Urothelium cell line (cell line): ENCODE measurements at regions not wholly inside any gene's neighbourhood (a gene's known extent, or its start where the extent isn't known, plus 50 kb on each side); places are given as distances from the start of the nearest gene placed in this dataset.
"Not testable (repeated sequence)": the region's sequence is repeated elsewhere in the genome, so short reads cannot be mapped to it uniquely, and the experiment has no call there.

Experiments
- DNase-seq: peaks from one replicate; pipeline ENCODE4 v3.0.0; 2011; ENCODE audit warnings: low spot score, mixed read lengths
- FAIRE-seq: peaks from 2 replicates; lab custom pipeline; 2011; peaks lifted over from hg19 to GRCh38; lab: Jason Lieb, UNC

DNA sequence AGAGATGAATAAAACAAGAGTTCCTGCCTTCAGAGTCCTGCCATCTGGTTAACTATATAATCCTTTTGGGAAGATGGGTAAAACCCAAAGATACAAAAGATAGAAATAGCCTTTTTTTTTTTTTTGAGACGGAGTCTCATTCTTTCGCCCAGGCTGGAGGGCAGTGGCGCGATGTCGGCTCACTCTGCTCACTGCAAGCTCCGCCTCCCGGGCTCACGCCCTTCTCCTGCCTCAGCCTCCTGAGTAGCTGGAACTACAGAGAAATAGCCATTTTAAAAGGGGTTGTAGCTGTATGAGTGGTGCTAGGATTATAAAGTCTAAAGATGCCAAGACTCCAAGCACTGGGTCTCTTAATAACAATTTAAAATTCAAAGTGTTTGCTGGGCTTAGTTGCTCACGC, 97.2 kb downstream of the KDR start:
- FAIRE-seq: no peak
- no peak for DNase-seq

DNA sequence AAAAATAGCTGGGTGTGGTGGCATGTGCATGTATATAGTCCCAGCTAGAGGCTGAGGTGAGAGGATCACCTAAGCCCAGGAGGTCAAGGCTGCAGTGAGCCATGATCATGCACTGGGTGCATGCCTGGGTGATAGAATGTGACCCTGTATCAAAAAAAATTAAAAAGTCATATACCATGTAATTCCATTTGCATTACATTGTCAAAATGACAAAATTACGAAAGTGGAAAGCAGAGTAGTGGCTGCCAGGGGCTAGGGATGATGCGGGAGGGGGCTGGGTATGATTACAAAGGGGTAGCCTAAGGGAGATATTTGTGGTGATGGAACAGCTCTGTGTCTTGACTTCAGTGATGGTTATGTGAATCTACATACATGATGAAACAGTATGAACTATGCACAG, 97.8 kb downstream of the KDR start:
- no peak for DNase-seq
- no peak for FAIRE-seq

GRCh38 chr4:55025456-55025855, 99.9 kb downstream of the KDR start:
- DNase-seq, FAIRE-seq: not testable (repeated sequence)

DNA sequence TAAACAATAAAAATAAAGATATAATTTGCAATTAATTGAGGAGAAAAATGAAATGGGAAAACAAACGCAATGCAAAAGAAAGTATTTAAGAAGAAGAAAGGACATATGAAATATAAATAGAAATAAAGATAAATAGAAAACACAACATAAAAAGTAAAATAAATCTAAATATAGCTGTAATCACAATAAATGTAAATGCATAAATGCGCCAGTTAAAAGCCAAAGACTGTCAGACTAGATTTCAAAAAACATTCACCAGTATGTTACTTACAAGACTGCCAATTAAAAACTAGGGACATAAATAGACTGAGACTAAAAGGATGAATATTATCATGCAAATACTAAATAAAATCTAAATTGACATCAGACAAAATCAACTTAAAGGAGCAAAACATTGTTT, 102.4 kb downstream of the KDR start:
- DNase-seq (no peak), FAIRE-seq (no peak)

GRCh38 chr4:55021214-55021613, 104.2 kb downstream of the KDR start:
- FAIRE-seq (no peak), DNase-seq (no peak)

DNA sequence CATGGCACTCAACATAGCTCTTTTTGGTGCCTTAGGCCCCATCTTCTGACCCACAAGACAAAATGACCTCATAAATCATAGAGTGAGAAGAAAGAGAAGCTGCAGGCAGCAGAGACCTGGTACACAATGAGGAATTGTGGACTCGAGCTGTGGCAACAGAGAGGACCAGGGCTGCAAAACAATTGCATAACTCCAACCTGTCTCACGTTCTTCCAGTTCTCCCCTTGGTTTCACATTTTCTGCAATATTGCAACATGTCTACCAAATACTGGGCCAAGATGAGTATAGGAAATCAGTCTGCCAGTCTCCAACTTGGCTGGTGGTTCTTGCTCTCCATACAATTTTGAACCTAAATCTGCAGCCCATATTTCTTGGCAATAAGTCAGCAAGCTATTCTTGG, 105.3 kb downstream of the KDR start:
- FAIRE-seq (no peak), DNase-seq (no peak)

- no peak for DNase-seq
- no peak for FAIRE-seq
These were observed 106.4 kb downstream of the KDR start for GRCh38 chr4:55018978-55019377.

DNA sequence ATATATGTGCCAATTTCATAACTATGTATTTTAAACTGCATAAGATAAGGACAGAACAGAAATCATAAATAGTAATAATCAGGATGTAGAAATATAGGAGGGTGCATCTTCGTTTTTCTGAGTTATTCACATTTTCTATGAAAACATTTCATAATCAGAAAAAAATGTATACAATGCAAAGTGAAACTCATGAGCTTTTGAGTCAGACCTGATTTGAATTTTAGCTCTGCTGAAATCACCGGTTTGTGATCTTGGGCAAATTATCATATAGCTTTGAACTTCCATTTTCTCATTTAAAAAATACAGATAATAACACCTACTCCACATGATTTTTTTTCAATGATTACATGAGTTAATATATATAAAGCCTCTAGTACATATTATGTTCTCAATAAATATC, 106.9 kb downstream of the KDR start:
- FAIRE-seq (no peak), DNase-seq (no peak)

DNA sequence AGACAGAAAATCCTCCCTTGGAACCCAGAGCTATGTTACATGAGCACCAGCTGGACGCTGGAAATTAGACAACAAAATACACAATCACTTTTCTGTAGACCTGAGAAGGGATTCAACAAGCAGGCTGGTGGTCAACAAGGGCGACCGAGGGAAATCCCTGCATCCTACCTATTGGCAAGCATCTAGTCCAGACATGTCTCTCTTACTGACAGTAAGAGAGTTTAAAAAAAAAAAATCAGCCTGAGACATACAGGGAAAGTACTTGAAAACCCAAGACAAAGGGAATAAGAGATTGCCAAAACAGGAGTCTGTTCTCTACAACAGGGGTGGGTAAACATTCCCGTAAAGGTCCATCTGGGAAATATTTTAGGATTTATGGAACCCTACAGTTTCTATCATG, 108.0 kb downstream of the KDR start:
- DNase-seq: no peak
- no peak for FAIRE-seq

GRCh38 chr4:55016131-55016530, 109.3 kb downstream of the KDR start:
- FAIRE-seq (no peak), DNase-seq (no peak)

DNA sequence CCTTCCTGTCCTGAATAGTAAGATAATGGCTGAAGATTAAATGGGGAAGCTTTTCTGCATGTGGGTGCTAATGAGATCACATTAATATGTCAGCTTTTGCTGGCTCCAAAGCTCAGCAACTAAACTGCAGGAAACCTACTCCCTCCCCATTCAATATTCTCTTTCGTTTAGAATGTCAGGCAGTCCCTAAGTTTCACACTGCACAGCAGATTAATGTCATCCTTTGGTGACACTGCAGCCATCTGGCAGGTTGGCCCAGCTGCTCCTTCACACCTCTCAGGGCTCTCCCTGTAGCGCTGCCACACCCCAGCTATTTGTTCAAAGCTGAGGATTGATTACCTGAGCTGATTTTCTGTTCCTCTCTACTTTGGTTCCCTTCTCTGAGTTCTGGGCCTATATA, 110.5 kb downstream of the KDR start:
- DNase-seq (no peak), FAIRE-seq (no peak)

GRCh38 chr4:55013431-55013955, 111.9 kb downstream of the KDR start:
- FAIRE-seq (no peak), DNase-seq (no peak)

GRCh38 chr4:55012363-55013230, 112.8 kb downstream of the KDR start:
- no peak for FAIRE-seq
- no peak for DNase-seq

DNA sequence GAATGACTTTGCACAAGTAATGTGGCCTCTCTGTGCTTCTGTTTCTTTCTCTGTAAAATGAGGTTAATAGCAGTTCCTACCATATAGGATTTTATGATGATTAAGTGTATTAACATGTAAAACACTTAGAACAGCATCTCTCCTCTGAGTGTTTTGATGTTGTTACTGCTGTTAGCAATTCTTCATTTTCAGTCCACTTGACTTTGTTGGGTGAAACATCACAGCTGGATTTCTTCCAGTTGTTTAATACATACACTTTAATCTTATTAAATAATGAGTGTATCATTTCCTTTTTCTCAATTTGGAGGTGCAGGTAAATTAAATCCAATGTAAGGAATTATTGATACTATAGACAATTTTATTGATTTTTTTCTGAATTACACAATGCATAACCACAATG, 113.6 kb downstream of the KDR start:
- DNase-seq (no peak), FAIRE-seq (no peak)

GRCh38 chr4:55010550-55010949, 114.8 kb downstream of the KDR start:
- FAIRE-seq (no peak), DNase-seq (no peak)

DNA sequence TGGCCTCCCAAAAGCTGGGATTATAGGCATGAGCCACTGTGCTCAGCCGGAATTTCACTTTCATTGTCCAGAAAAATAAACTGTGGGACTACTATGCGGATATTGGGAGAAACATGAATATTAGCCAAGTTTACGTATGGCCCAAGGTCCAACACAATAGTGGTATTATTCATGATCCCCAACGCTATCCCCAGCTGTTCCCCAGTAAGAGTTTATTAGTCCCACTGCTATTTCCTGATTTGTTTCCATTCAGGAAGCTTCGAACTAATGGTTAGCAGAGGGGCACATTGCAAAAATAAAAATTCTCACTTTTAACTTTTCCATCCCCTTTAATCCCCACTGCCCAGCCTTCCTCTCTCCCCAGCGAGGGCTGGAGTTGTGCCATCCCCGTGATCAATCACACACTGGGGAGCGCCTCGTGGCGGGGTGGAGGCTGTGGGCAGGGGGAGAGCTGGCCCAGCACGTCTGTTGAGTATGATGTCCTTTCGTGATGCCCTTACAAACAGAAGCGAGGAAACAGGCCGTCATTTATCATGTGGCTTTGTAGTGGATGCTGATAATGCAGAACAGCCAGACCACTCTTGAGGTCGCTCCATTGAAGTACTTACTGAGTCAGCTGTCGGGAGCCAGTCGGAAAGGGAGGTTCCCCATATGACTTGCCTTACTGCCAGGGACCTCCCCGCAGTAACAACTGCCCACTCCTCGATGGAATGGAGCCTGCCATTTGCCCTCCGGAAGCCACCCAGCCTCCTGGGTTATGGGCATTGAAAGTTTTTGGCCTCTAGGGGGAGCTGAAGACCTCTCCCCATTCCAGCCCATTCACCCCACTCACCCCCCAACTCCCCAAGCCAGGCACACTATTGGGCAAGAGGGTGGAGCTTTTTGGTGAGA, 117.0 kb downstream of the KDR start:
- FAIRE-seq: no peak

GRCh38 chr4:55005910-55006309, 119.5 kb downstream of the KDR start:
- FAIRE-seq: no peak
- DNase-seq: no peak

More for the DNA sequence above, 117.0 kb downstream of the KDR start:
- no peak for DNase-seq

DNA sequence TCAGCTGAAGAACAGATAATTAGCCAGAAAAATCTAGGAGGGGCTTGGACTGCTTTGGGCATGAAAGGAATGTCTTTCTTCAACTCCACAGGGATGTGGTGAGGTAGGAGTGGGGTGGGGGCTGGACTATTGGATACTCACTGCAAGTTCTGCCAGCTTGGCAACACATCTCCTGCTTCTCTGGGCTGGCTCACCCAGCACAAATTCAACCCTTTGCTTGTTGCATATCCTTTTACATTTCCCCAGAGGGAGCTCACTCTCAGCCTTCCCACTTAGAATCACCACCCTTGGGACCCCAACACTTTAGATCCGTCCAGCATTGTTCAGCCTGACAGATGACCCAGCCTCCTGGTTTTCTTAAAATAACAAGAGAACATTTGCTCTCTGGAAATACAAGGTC, 120.6 kb downstream of the KDR start:
- no peak for FAIRE-seq
- no peak for DNase-seq

DNA sequence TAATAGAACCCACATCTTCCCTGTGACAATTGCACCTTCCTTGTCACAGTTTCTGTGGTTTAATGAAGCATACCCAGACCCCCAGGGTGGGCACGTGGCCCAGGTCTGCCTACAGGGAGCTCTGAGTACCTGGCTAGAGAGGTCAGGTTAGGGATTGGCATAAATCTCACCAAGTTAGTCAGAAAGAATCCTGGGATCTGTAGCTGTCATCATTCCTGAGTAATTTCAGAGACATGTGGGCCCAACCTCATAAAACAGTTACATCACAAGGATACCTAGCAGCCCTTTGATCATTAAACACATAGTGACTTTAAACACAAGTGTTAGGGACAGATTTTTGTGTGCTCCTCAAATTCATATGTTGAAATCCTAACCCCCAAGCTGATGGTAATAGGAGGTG, 123.0 kb downstream of the KDR start:
- DNase-seq (no peak), FAIRE-seq (no peak)

- DNase-seq (no peak), FAIRE-seq (no peak)
These were observed 123.9 kb downstream of the KDR start for GRCh38 chr4:55001538-55001937.

DNA sequence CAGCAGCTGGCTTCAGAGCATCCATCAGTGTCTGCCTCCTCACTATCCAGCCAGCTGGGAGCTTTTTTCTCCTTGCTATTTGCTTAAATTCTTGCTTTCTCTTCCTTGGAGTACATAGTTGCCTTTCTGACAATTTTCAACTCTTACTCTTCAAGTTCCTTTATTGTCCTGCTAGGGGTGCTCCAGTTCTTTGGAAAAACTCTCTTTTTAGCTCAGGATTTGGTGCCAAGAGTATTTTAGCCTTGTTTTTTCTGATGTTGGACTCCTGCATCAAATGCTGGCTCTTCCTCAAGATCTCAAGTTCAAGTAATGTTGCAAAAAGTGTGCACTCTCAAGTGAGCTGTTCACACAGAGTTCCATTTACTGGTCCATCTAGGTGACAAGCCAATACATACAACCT, 126.4 kb downstream of the KDR start:
- DNase-seq: no peak
- FAIRE-seq: no peak
